ENCODE measurements at regions not wholly inside any gene's neighbourhood (a gene's known extent, or its start where the extent isn't known, plus 50 kb on each side); places are given as distances from the start of the nearest gene placed in this dataset.
"Not testable (repeated sequence)": the region's sequence is repeated elsewhere in the genome, so short reads cannot be mapped to it uniquely, and the experiment has no call there.

- TF ChIP-seq, protein P1, sequence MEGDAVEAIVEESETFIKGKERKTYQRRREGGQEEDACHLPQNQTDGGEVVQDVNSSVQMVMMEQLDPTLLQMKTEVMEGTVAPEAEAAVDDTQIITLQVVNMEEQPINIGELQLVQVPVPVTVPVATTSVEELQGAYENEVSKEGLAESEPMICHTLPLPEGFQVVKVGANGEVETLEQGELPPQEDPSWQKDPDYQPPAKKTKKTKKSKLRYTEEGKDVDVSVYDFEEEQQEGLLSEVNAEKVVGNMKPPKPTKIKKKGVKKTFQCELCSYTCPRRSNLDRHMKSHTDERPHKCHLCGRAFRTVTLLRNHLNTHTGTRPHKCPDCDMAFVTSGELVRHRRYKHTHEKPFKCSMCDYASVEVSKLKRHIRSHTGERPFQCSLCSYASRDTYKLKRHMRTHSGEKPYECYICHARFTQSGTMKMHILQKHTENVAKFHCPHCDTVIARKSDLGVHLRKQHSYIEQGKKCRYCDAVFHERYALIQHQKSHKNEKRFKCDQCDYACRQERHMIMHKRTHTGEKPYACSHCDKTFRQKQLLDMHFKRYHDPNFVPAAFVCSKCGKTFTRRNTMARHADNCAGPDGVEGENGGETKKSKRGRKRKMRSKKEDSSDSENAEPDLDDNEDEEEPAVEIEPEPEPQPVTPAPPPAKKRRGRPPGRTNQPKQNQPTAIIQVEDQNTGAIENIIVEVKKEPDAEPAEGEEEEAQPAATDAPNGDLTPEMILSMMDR (IDR thresholded peaks at IDR 0.05): no peak
- ATAC-seq (ENCODE audit: insufficient number of reproducible peaks, low FRiP score, low read depth): no peak
- no peak overlapping the region for H3K27ac ChIP-seq
- no peak overlapping the region for H3K4me3 ChIP-seq
- DNase-seq (ENCODE audit: low spot score): no peak
- H3K36me3 ChIP-seq: no peaks in the 10 kb centered on the region
- no peaks in the 10 kb centered on the region for H3K27me3 ChIP-seq (replicated peaks; ENCODE audit: insufficient read depth)
- no peaks in the 10 kb centered on the region for H3K9me3 ChIP-seq
- no peaks in the 10 kb centered on the region for H3K4me1 ChIP-seq (ENCODE audit: control insufficient read depth in 1 of 2, low read depth in 2 of 2)
Observed at GRCh38 chr2:16025211-16025875, 85.0 kb downstream of the MYCN start.

- not testable (repeated sequence) for H3K4me1 ChIP-seq (ENCODE audit: control insufficient read depth in 1 of 2, low read depth in 2 of 2); H3K27ac ChIP-seq; H3K27me3 ChIP-seq (replicated peaks; ENCODE audit: insufficient read depth); ATAC-seq (ENCODE audit: insufficient number of reproducible peaks, low FRiP score, low read depth); DNase-seq (ENCODE audit: low spot score); H3K36me3 ChIP-seq; H3K9me3 ChIP-seq; H3K4me3 ChIP-seq
Observed at GRCh38 chr2:16024628-16025027, 84.3 kb downstream of the MYCN start.

DNA sequence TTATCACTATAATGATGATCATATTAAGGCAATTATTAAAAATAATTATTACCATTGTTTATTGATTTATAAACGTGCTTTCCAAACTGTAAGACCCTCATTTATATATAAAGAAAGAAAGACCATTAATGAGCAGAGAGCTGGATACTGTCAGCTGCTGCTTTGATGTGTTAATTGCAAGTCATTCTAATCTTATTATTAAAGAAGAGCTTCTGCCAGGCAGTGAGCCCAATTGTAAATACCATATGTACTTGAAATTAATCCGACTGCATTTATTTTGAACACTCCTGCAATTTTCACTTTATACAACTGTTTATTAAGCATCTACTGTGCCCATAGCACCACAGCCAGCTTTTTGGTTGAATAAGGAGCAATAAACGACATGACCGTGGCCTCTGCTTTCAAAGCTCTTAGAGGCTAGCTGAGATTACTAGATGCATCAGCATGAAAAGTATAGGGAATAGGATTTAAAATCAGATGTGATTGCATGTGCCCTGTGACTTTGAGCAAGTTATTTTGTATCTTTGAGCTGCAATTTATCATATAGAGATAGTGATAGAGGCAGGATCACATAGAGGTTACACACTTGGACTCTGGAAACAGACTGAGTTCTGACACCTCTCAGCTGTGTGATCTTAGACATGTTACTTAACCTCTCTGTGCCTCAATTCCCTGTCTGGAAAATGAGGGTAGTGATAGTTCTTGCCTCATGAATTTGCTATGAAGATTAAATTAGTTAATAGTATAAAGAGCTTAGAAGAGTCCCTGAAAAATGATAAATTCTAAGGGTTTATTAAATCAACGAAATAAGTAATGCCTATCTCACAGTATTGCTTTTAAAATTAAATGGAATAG is 83.4 kb downstream of the MYCN start:
- ATAC-seq (ENCODE audit: insufficient number of reproducible peaks, low FRiP score, low read depth) (no peak), DNase-seq (ENCODE audit: low spot score) (no peak)
- H3K27ac ChIP-seq: no peak overlapping the region
- no peaks in the 10 kb centered on the region for H3K27me3 ChIP-seq (replicated peaks; ENCODE audit: insufficient read depth)
- H3K4me1 ChIP-seq (ENCODE audit: control insufficient read depth in 1 of 2, low read depth in 2 of 2): no peaks in the 10 kb centered on the region
- H3K36me3 ChIP-seq: no peaks in the 10 kb centered on the region
- H3K4me3 ChIP-seq: no peak overlapping the region
- TF ChIP-seq, protein P1 (IDR thresholded peaks at IDR 0.05): no peak
- H3K9me3 ChIP-seq: no peaks in the 10 kb centered on the region

DNA sequence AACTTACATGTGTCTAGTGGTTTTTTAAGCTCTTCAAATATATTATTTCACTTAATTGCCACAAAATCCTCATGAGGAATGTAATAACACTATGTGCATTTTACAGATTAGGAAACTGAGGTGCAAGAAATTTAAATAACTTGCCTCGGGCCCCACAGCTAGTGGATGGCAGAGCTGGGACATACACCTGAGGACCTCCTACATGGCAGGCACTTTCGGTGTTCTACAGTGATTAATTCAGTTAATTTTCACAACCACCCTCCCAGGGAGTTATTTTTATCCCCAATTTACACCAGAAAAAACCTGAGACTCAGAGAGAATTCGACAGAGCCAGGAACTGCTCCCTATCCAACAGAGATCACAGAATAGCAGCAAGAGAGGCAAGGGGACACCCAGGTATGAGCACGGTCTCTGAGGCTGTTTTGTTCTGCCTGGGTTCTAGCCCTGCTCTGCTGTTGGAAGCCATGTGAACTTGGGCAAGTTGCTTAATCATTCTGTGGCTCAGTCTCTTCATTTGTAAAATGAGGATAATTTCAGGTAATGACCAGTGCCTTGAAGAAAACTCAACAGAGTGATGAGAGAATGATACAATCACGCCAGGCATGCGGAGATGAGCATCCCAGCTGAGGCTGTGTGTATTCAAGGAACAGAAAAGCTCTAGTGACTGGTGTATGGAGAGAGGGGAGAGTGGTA is 82.3 kb downstream of the MYCN start:
- H3K27me3 ChIP-seq (replicated peaks; ENCODE audit: insufficient read depth): no peaks in the 10 kb centered on the region
- H3K9me3 ChIP-seq: no peaks in the 10 kb centered on the region
- no peaks in the 10 kb centered on the region for H3K4me1 ChIP-seq (ENCODE audit: control insufficient read depth in 1 of 2, low read depth in 2 of 2)
- H3K36me3 ChIP-seq: no peaks in the 10 kb centered on the region
- no peak for DNase-seq (ENCODE audit: low spot score)
- no peak overlapping the region for H3K4me3 ChIP-seq
- no peak for ATAC-seq (ENCODE audit: insufficient number of reproducible peaks, low FRiP score, low read depth)
- TF ChIP-seq, protein P1 (IDR thresholded peaks at IDR 0.05): no peak
- H3K27ac ChIP-seq: no peak overlapping the region

GRCh38 chr2:16021611-16022363 is 81.4 kb downstream of the MYCN start:
- Histone ChIP-seq H3K27me3 (replicated peaks; ENCODE audit: insufficient read depth) (no peaks in the 10 kb centered on the region), H3K36me3 (no peaks in the 10 kb centered on the region), H3K4me1 (ENCODE audit: control insufficient read depth in 1 of 2, low read depth in 2 of 2) (no peaks in the 10 kb centered on the region), H3K27ac (no peak overlapping the region), H3K4me3 (no peak overlapping the region), H3K9me3 (no peaks in the 10 kb centered on the region)
- ATAC-seq (ENCODE audit: insufficient number of reproducible peaks, low FRiP score, low read depth) (no peak), DNase-seq (ENCODE audit: low spot score) (no peak)
- TF ChIP-seq, protein P1 (IDR thresholded peaks at IDR 0.05): no peak
